ENCODE measurements at regions not wholly inside any gene's neighbourhood (a gene's known extent, or its start where the extent isn't known, plus 50 kb on each side); places are given as distances from the start of the nearest gene placed in this dataset.

DNA sequence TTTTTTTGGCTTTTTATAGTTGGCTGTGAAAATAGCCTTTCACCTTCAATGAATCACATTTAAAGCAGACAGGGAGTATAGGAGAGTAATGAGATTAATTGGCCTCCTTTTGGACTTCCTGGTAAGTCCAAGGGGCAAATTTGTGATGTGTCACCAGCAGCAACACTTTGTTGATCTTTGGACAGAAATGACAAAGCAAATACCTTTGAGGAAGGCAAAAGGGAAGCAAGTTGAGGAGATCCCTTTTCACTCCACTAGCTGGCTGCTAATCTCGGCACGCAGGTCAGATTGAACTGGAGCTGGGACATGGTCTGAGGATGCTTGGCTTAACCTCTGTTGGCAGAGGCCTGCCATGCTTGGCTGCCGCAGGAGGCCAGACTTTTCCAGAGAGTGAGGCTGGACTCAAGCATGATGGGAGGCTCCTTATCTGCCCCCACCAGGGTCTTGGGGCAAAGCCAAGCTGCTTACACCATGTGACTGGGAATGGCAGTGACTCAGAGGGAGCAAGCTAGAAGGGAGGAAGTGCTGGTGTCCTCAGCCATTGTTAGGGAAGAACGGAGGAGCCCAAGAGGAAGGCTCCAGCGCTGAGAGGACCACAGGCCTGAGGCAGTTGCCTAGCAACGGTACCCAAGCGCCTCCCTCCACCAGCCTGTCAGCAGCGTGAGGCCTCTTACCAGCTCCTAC, 174.5 kb upstream of the MAP1B start:
- TF ChIP-seq, protein P1, sequence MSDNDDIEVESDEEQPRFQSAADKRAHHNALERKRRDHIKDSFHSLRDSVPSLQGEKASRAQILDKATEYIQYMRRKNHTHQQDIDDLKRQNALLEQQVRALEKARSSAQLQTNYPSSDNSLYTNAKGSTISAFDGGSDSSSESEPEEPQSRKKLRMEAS (IDR thresholded peaks at IDR 0.05) = peak; percentile 40
- TF ChIP-seq NR2F2 (IDR thresholded peaks at IDR 0.05) = no peak
- TF ChIP-seq FOXA2 (IDR thresholded peaks at IDR 0.05) = peak; percentile 63
- peak; percentile 62 to 81 for TF ChIP-seq JUND (IDR thresholded peaks at IDR 0.05)
- TF ChIP-seq HNF4G (IDR thresholded peaks at IDR 0.05) = peak; percentile 84
- TF ChIP-seq GABPA (IDR thresholded peaks at IDR 0.05 in 1 of 2, conservative IDR thresholded peaks at IDR 0.05 in 1 of 2) = peak in 1 of 2 donors; percentile 29
- TF ChIP-seq TAF1 (conservative IDR thresholded peaks at IDR 0.05) = no peak
- TF ChIP-seq, protein P2, sequence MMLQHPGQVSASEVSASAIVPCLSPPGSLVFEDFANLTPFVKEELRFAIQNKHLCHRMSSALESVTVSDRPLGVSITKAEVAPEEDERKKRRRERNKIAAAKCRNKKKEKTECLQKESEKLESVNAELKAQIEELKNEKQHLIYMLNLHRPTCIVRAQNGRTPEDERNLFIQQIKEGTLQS (IDR thresholded peaks at IDR 0.05) = no peak
- TF ChIP-seq, protein P3, sequence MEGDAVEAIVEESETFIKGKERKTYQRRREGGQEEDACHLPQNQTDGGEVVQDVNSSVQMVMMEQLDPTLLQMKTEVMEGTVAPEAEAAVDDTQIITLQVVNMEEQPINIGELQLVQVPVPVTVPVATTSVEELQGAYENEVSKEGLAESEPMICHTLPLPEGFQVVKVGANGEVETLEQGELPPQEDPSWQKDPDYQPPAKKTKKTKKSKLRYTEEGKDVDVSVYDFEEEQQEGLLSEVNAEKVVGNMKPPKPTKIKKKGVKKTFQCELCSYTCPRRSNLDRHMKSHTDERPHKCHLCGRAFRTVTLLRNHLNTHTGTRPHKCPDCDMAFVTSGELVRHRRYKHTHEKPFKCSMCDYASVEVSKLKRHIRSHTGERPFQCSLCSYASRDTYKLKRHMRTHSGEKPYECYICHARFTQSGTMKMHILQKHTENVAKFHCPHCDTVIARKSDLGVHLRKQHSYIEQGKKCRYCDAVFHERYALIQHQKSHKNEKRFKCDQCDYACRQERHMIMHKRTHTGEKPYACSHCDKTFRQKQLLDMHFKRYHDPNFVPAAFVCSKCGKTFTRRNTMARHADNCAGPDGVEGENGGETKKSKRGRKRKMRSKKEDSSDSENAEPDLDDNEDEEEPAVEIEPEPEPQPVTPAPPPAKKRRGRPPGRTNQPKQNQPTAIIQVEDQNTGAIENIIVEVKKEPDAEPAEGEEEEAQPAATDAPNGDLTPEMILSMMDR (IDR thresholded peaks at IDR 0.05; ENCODE audit: low read depth, low read length, missing input control) = no peak
- TF ChIP-seq SP1 (IDR thresholded peaks at IDR 0.05) = peak; percentile 90
- TF ChIP-seq YY1 (IDR thresholded peaks at IDR 0.05) = peak; percentile 8
- peak; percentile 71 for TF ChIP-seq REST (IDR thresholded peaks at IDR 0.05)
- TF ChIP-seq ZBTB33 (IDR thresholded peaks at IDR 0.05) = no peak
- TF ChIP-seq RAD21 (IDR thresholded peaks at IDR 0.05) = peak in 1 of 2 donors; percentile 37
- TF ChIP-seq HNF4A (conservative IDR thresholded peaks at IDR 0.05) = peak; percentile 91 to 93
- peak; percentile 68 for TF ChIP-seq FOXA1 (IDR thresholded peaks at IDR 0.05)
- TF ChIP-seq RXRA (IDR thresholded peaks at IDR 0.05) = peak; percentile 37 to 67
- TF ChIP-seq EGR1 (IDR thresholded peaks at IDR 0.05; ENCODE audit: low read depth in 2 of 2) = no peak
- no peak for DNase-seq (ENCODE audit: low spot score)

More for the DNA sequence above, 174.5 kb upstream of the MAP1B start:
- Histone ChIP-seq H3K4me1 (ENCODE audit: control insufficient read depth in 4 of 4, insufficient read depth in 4 of 4, low read length in 3 of 4) (peaks cover 0 to 8% (median 6%) of the 10 kb centered on the region in 4 donors), H3K36me3 (ENCODE audit: control insufficient read depth in 4 of 4, insufficient read depth in 3 of 4, low read depth in 1 of 4, low read length in 3 of 4) (no peaks in the 10 kb centered on the region), H3K27ac (ENCODE audit: low read depth in 1 of 2, low read length in 2 of 2) (peak overlapping the region; percentile 37 to 56), H3K9me3 (ENCODE audit: control insufficient read depth in 4 of 4, low read length in 3 of 4) (no peaks in the 10 kb centered on the region), H3K9ac (ENCODE audit: low read depth in 1 of 2, low read length in 2 of 2) (no peak overlapping the region), H3K4me3 (ENCODE audit: low read depth in 1 of 3, low read length in 3 of 3) (no peak overlapping the region), H3K27me3 (ENCODE audit: control insufficient read depth in 4 of 4, insufficient read depth in 4 of 4, low read length in 3 of 4) (no peaks in the 10 kb centered on the region)
- 50% methylated on average over 8 of the region's 8 CpGs for WGBS
